ENCODE measurements at regions not wholly inside any gene's neighbourhood (a gene's known extent, or its start where the extent isn't known, plus 50 kb on each side); places are given as distances from the start of the nearest gene placed in this dataset.

- ATAC-seq, result no peak
- WGBS, 2 donors, result 69 to 84% methylated on average over 6 of the region's 6 CpGs
- TF ChIP-seq CTCF (IDR thresholded peaks at IDR 0.05), result no peak
- Histone ChIP-seq H3K27ac (no peak overlapping the region), H3K36me3 (no peaks in the 10 kb centered on the region), H3K4me3 (no peak overlapping the region), H3K27me3 (no peaks in the 10 kb centered on the region), H3K4me1 (no peaks in the 10 kb centered on the region), H3K9me3 (no peaks in the 10 kb centered on the region)
- FAIRE-seq, result no peak
- intact Hi-C loops (cut with DNase I), result no loop called here
- no peak for DNase-seq
These were observed 111.3 kb downstream of the TSN start for GRCh38 chr2:121866789-121867188.

GRCh38 chr2:121868652-121869051, 113.2 kb downstream of the TSN start:
- Histone ChIP-seq H3K4me3 (no peak overlapping the region), H3K36me3 (no peaks in the 10 kb centered on the region), H3K4me1 (no peaks in the 10 kb centered on the region), H3K27me3 (no peaks in the 10 kb centered on the region), H3K27ac (no peak overlapping the region), H3K9me3 (no peaks in the 10 kb centered on the region)
- ATAC-seq, result no peak
- no peak for DNase-seq
- no peak for TF ChIP-seq CTCF (IDR thresholded peaks at IDR 0.05)
- 16 to 21% methylated on average over 1 of the region's 1 CpG for WGBS, 2 donors
- no peak for FAIRE-seq
- intact Hi-C loops (cut with DNase I), result no loop called here

GRCh38 chr2:121869363-121869762, 113.9 kb downstream of the TSN start:
- Histone ChIP-seq H3K4me3 (no peak overlapping the region), H3K27me3 (no peaks in the 10 kb centered on the region), H3K36me3 (no peaks in the 10 kb centered on the region), H3K9me3 (no peaks in the 10 kb centered on the region), H3K27ac (no peak overlapping the region), H3K4me1 (no peaks in the 10 kb centered on the region)
- no peak for DNase-seq
- intact Hi-C loops (cut with DNase I), result no loop called here
- 37 to 40% methylated on average over 7 of the region's 7 CpGs for WGBS, 2 donors
- no peak for TF ChIP-seq CTCF (IDR thresholded peaks at IDR 0.05)
- FAIRE-seq, result no peak
- peak in 2 of 4 donors; percentile 29 to 65 for ATAC-seq

GRCh38 chr2:121869873-121870272, 114.4 kb downstream of the TSN start:
- DNase-seq (no peak), ATAC-seq (no peak), FAIRE-seq (no peak)
- TF ChIP-seq CTCF (IDR thresholded peaks at IDR 0.05), result no peak
- no peak overlapping the region for H3K27ac ChIP-seq
- H3K36me3 ChIP-seq, result no peaks in the 10 kb centered on the region
- 55 to 77% methylated on average over 5 of the region's 5 CpGs for WGBS, 2 donors
- no peaks in the 10 kb centered on the region for H3K9me3 ChIP-seq
- no peaks in the 10 kb centered on the region for H3K4me1 ChIP-seq
- H3K4me3 ChIP-seq, result no peak overlapping the region
- intact Hi-C loops (cut with DNase I), result no loop called here
- H3K27me3 ChIP-seq, result no peaks in the 10 kb centered on the region

GRCh38 chr2:121872651-121873050, 117.2 kb downstream of the TSN start:
- no peaks in the 10 kb centered on the region for H3K4me1 ChIP-seq
- H3K4me3 ChIP-seq, result no peak overlapping the region
- intact Hi-C loops (cut with DNase I), result no loop called here
- H3K36me3 ChIP-seq, result no peaks in the 10 kb centered on the region
- DNase-seq (no peak), FAIRE-seq (no peak), ATAC-seq (no peak)
- no peaks in the 10 kb centered on the region for H3K9me3 ChIP-seq
- no peaks in the 10 kb centered on the region for H3K27me3 ChIP-seq
- 70 to 77% methylated on average over 2 of the region's 2 CpGs for WGBS, 2 donors
- H3K27ac ChIP-seq, result no peak overlapping the region
- no peak for TF ChIP-seq CTCF (IDR thresholded peaks at IDR 0.05)
